MM.1S (cell line): ENCODE measurements at regions not wholly inside any gene's neighbourhood (a gene's known extent, or its start where the extent isn't known, plus 50 kb on each side); places are given as distances from the start of the nearest gene placed in this dataset.

Experiments used
- DNase-seq: peaks from one replicate; pipeline ENCODE4 v3.0.0-alpha.2; 2015
- H2AFZ ChIP-seq: fragments of 300-600 bp; sonication (generic); 2 replicates; pipeline ENCODE4 v1.6.0; 2016; ENCODE audit warnings: antibody characterized with exemption, low read length
- H3F3A ChIP-seq: fragments of 300-600 bp; sonication (generic); 2 replicates; pipeline ENCODE4 v1.6.1; 2016; ENCODE audit warnings: mild to moderate bottlenecking, antibody characterized with exemption, low read length, moderate library complexity, mixed read lengths; ENCODE audit not compliant: insufficient read depth
- H3K27ac ChIP-seq: fragments of 300-600 bp; sonication (generic); 2 replicates; pipeline ENCODE4 v1.5.1; 2016; ENCODE audit warnings: mild to moderate bottlenecking, low read length
- H3K27me3 ChIP-seq: fragments of 300-600 bp; sonication (generic); replicated peaks from 2 replicates; pipeline ENCODE4 v1.6.0; 2016; ENCODE audit warnings: low read length; ENCODE audit not compliant: insufficient read depth
- H3K36me3 ChIP-seq: fragments of 300-600 bp; sonication (generic); replicated peaks from 2 replicates; pipeline ENCODE4 v1.6.1; 2016; ENCODE audit warnings: mild to moderate bottlenecking, low read length, mixed read lengths; ENCODE audit not compliant: insufficient read depth
- H3K4me1 ChIP-seq: fragments of 300-600 bp; sonication (generic); 2 replicates; pipeline ENCODE4 v1.6.1; 2016; ENCODE audit warnings: low read length, mixed read lengths
- H3K4me2 ChIP-seq: fragments of 300-600 bp; sonication (generic); 2 replicates; pipeline ENCODE4 v1.6.0; 2016; ENCODE audit warnings: low read depth, low read length
- H3K4me3 ChIP-seq: fragments of 300-600 bp; sonication (generic); 2 replicates; pipeline ENCODE4 v1.5.1; 2016; ENCODE audit warnings: low read length, mixed read lengths
- H3K79me2 ChIP-seq: fragments of 300-600 bp; sonication (generic); 2 replicates; pipeline ENCODE4 v1.6.1; 2016; ENCODE audit warnings: mixed run types, low read length, mixed read lengths
- H3K9ac ChIP-seq: fragments of 300-600 bp; sonication (generic); 2 replicates; pipeline ENCODE4 v1.6.1; 2016; ENCODE audit warnings: low read length, mixed read lengths
- H3K9me2 ChIP-seq: fragments of 300-600 bp; sonication (generic); replicated peaks from 2 replicates; pipeline ENCODE4 v1.6.1; 2016; ENCODE audit warnings: mild to moderate bottlenecking, low read length, mixed read lengths; ENCODE audit not compliant: insufficient read depth
- H3K9me3 ChIP-seq: fragments of 300-600 bp; sonication (generic); replicated peaks from 2 replicates; pipeline ENCODE4 v1.6.1; 2016; ENCODE audit warnings: mild to moderate bottlenecking, low read length, mixed read lengths; ENCODE audit not compliant: insufficient read depth
- H4K20me1 ChIP-seq: fragments of 300-600 bp; sonication (generic); 2 replicates; pipeline ENCODE4 v1.6.1; 2016; ENCODE audit warnings: mild to moderate bottlenecking, low read length, moderate library complexity, mixed read lengths; ENCODE audit not compliant: insufficient read depth
- CTCF ChIP-seq: fragments of 300-600 bp; sonication (generic); IDR thresholded peaks from 2 replicates; pipeline ENCODE4 v1.5.1; 2016; ENCODE audit warnings: antibody characterized with exemption, low read length, mixed read lengths
- EZH2 ChIP-seq: fragments of 300-600 bp; sonication (generic); optimal IDR thresholded peaks from 2 replicates; pipeline ENCODE3; 2017; ENCODE audit warnings: low read depth, mild to moderate bottlenecking, antibody characterized with exemption, low read length, mixed read lengths
- EZH2phosphoT487 ChIP-seq: fragments of 300-600 bp; sonication (generic); IDR thresholded peaks from 2 replicates; pipeline ENCODE4 v1.6.1; 2018; ENCODE audit warnings: antibody characterized with exemption, low read length

- H4K20me1 ChIP-seq: no peaks in the 10 kb centered on the region
- no peak for DNase-seq
- H3K27me3 ChIP-seq: no peaks in the 10 kb centered on the region
- H3K4me2 ChIP-seq: no peak overlapping the region
- no peak for TF ChIP-seq EZH2phosphoT487
- TF ChIP-seq EZH2: no peak
- TF ChIP-seq CTCF: no peak
- H3K4me3 ChIP-seq: no peak overlapping the region
- no peaks in the 10 kb centered on the region for H3K36me3 ChIP-seq
- no peak overlapping the region for H3K27ac ChIP-seq
- no peaks in the 10 kb centered on the region for H3F3A ChIP-seq
- H3K9ac ChIP-seq: no peak overlapping the region
- H3K79me2 ChIP-seq: no peaks in the 10 kb centered on the region
- H3K4me1 ChIP-seq: no peaks in the 10 kb centered on the region
- H3K9me3 ChIP-seq: no peaks in the 10 kb centered on the region
- H2AFZ ChIP-seq: no peak overlapping the region
- no peaks in the 10 kb centered on the region for H3K9me2 ChIP-seq
Observed at GRCh38 chr15:86009727-86010126, 69.9 kb upstream of the AGBL1 start.

- TF ChIP-seq EZH2 (no peak), EZH2phosphoT487 (no peak), CTCF (no peak)
- no peak overlapping the region for H3K27ac ChIP-seq
- H3K27me3 ChIP-seq: no peaks in the 10 kb centered on the region
- H3K4me3 ChIP-seq: no peak overlapping the region
- no peak for DNase-seq
- no peaks in the 10 kb centered on the region for H3K36me3 ChIP-seq
- no peaks in the 10 kb centered on the region for H3K9me2 ChIP-seq
- no peaks in the 10 kb centered on the region for H3K79me2 ChIP-seq
- H4K20me1 ChIP-seq: no peaks in the 10 kb centered on the region
- H3K4me1 ChIP-seq: no peaks in the 10 kb centered on the region
- no peak overlapping the region for H3K9ac ChIP-seq
- no peaks in the 10 kb centered on the region for H3K9me3 ChIP-seq
- H3K4me2 ChIP-seq: no peak overlapping the region
- H2AFZ ChIP-seq: no peak overlapping the region
- H3F3A ChIP-seq: no peaks in the 10 kb centered on the region
Observed at GRCh38 chr15:86010398-86010797, 69.3 kb upstream of the AGBL1 start.

GRCh38 chr15:86010891-86011290 lies 68.8 kb upstream of the AGBL1 start:
- DNase-seq: no peak
- Histone ChIP-seq H3K27ac (no peak overlapping the region), H3K79me2 (no peaks in the 10 kb centered on the region), H2AFZ (no peak overlapping the region), H3K4me3 (no peak overlapping the region), H3K27me3 (no peaks in the 10 kb centered on the region), H3K36me3 (no peaks in the 10 kb centered on the region), H3K9ac (no peak overlapping the region), H3F3A (no peaks in the 10 kb centered on the region), H3K9me3 (no peaks in the 10 kb centered on the region), H3K9me2 (no peaks in the 10 kb centered on the region), H4K20me1 (no peaks in the 10 kb centered on the region), H3K4me1 (no peaks in the 10 kb centered on the region), H3K4me2 (no peak overlapping the region)
- no peak for TF ChIP-seq CTCF
- TF ChIP-seq EZH2phosphoT487: no peak
- TF ChIP-seq EZH2: no peak
